Upper lobe of right lung (tissue), 1 donor: ENCODE measurements at regions not wholly inside any gene's neighbourhood (a gene's known extent, or its start where the extent isn't known, plus 50 kb on each side); places are given as distances from the start of the nearest gene placed in this dataset.

Experiments
- ATAC-seq: fragments of 200-7000 bp; cut with Tn5 transposase; one replicate; pipeline ENCODE4 v1.9.1; 2020; ENCODE audit warnings: mild to moderate bottlenecking, moderate library complexity
- DNase-seq: peaks from one replicate; pipeline ENCODE4 v3.0.0-alpha.2; 2020
- H3K27ac ChIP-seq: fragments of 200-600 bp; one replicate; pipeline ENCODE4 v1.8.0; 2022
- H3K27me3 ChIP-seq: fragments of 200-600 bp; one replicate; pipeline ENCODE4 v1.8.0; 2022; ENCODE audit warnings: mild to moderate bottlenecking
- H3K36me3 ChIP-seq: fragments of 200-600 bp; one replicate; pipeline ENCODE4 v1.8.0; 2022
- H3K4me1 ChIP-seq: fragments of 200-600 bp; one replicate; pipeline ENCODE4 v1.8.0; 2022
- H3K4me3 ChIP-seq: fragments of 200-600 bp; one replicate; pipeline ENCODE4 v1.8.0; 2022; ENCODE audit warnings: mild to moderate bottlenecking
- H3K9me3 ChIP-seq: fragments of 200-600 bp; one replicate; pipeline ENCODE4 v1.8.0; 2022
- intact Hi-C: fragments of 100-400 bp; cut with DNase I; formaldehyde crosslinking; loops from one replicate; pipeline ENCODE4 v1.11.0; 2022
- TF ChIP-seq, protein P1 (sequence below): fragments of 200-600 bp; IDR thresholded peaks from one replicate; pipeline ENCODE4 v1.8.0; 2022; ENCODE audit warnings: antibody characterized with exemption
- donor health status: DM: no; HTN: yes; CAD: no; lungs with severe emphysema.

DNA sequence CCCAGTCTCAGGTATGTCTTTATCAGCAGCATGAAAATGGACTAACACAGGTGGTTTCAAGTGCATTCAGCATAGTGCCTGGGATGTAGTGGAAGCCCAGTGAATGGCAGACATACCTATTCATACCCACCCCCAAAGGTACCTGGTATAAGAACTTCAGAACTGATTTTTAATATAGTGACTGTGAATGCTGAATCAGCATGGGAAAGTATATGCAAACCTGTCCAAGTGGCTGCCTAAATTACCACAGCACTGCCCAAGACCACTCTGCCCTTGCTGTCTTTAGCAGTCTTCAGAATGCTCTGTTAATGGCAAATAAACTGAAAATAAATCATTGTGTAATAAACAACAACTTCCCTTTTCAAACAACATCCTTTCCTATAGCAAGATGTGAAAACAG is 312.1 kb downstream of the GPAM start:
- TF ChIP-seq, protein P1, sequence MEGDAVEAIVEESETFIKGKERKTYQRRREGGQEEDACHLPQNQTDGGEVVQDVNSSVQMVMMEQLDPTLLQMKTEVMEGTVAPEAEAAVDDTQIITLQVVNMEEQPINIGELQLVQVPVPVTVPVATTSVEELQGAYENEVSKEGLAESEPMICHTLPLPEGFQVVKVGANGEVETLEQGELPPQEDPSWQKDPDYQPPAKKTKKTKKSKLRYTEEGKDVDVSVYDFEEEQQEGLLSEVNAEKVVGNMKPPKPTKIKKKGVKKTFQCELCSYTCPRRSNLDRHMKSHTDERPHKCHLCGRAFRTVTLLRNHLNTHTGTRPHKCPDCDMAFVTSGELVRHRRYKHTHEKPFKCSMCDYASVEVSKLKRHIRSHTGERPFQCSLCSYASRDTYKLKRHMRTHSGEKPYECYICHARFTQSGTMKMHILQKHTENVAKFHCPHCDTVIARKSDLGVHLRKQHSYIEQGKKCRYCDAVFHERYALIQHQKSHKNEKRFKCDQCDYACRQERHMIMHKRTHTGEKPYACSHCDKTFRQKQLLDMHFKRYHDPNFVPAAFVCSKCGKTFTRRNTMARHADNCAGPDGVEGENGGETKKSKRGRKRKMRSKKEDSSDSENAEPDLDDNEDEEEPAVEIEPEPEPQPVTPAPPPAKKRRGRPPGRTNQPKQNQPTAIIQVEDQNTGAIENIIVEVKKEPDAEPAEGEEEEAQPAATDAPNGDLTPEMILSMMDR, result no peak
- Histone ChIP-seq H3K36me3 (no peaks in the 10 kb centered on the region), H3K9me3 (no peaks in the 10 kb centered on the region), H3K27me3 (no peaks in the 10 kb centered on the region), H3K27ac (no peak overlapping the region), H3K4me3 (no peak overlapping the region), H3K4me1 (no peaks in the 10 kb centered on the region)
- no peak for DNase-seq
- intact Hi-C loops, result no loop called here
- no peak for ATAC-seq

GRCh38 chr10:111872591-111872990 is 311.0 kb downstream of the GPAM start:
- H3K36me3 ChIP-seq, result no peaks in the 10 kb centered on the region
- no peaks in the 10 kb centered on the region for H3K27me3 ChIP-seq
- intact Hi-C loops, result no loop called here
- H3K4me3 ChIP-seq, result no peak overlapping the region
- no peaks in the 10 kb centered on the region for H3K9me3 ChIP-seq
- DNase-seq, result no peak
- TF ChIP-seq, protein P1, result no peak
- no peak overlapping the region for H3K27ac ChIP-seq
- no peak for ATAC-seq
- no peaks in the 10 kb centered on the region for H3K4me1 ChIP-seq

DNA sequence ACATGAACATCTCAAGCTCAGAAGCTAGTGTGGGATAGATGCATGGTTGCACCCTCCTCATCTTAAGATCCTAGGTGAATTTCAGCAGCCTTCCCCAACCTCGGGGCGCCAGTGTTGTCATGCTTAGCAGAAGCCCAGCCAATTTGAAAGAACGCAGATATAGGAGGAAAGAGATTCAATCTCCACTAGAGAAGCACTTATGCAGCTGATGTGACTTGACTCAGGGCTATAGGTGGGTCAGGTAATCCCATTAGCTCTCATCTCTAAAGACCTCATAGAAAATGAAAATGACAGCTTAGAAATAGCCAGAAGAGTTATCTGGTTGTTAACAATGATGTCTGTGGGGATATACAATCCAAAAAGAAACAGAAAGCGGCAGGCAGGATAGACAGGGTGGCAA is 310.5 kb downstream of the GPAM start:
- no peaks in the 10 kb centered on the region for H3K9me3 ChIP-seq
- no peak overlapping the region for H3K4me3 ChIP-seq
- ATAC-seq, result no peak
- no peak for DNase-seq
- no peaks in the 10 kb centered on the region for H3K4me1 ChIP-seq
- H3K36me3 ChIP-seq, result no peaks in the 10 kb centered on the region
- H3K27ac ChIP-seq, result no peak overlapping the region
- intact Hi-C loops, result no loop called here
- H3K27me3 ChIP-seq, result no peaks in the 10 kb centered on the region
- TF ChIP-seq, protein P1, result no peak

- Histone ChIP-seq H3K4me1 (no peaks in the 10 kb centered on the region), H3K27ac (no peak overlapping the region), H3K27me3 (no peaks in the 10 kb centered on the region), H3K4me3 (no peak overlapping the region), H3K36me3 (no peaks in the 10 kb centered on the region), H3K9me3 (no peaks in the 10 kb centered on the region)
- ATAC-seq, result no peak
- TF ChIP-seq, protein P1, result no peak
- intact Hi-C loops, result no loop called here
- no peak for DNase-seq
Measured at GRCh38 chr10:111873621-111874135, 309.9 kb downstream of the GPAM start.

DNA sequence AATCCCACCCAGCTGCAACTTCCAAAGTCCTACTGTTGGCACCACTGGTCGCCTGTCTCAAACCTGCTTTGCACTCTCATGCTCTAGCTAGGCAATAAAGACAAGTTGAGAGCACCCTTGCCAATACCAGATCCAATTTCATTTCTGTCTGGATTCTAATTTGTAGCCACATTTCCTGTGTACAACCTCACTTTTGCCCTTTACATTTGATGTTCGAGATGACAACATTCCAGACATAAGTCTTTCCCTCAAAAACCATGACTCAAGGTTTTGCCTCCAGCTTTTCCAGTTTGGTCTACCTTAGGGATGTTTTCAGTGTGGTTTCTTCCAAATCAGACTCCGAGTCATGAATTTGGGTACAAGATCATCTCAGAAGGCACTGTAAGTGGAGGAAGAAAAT is 309.0 kb downstream of the GPAM start:
- TF ChIP-seq, protein P1, result no peak
- no peak overlapping the region for H3K27ac ChIP-seq
- no peak overlapping the region for H3K4me3 ChIP-seq
- intact Hi-C loops, result no loop called here
- no peaks in the 10 kb centered on the region for H3K27me3 ChIP-seq
- no peaks in the 10 kb centered on the region for H3K4me1 ChIP-seq
- no peaks in the 10 kb centered on the region for H3K9me3 ChIP-seq
- no peak for ATAC-seq
- H3K36me3 ChIP-seq, result no peaks in the 10 kb centered on the region
- no peak for DNase-seq

- no peaks in the 10 kb centered on the region for H3K36me3 ChIP-seq
- intact Hi-C loops, result no loop called here
- TF ChIP-seq, protein P1, result no peak
- ATAC-seq, result no peak
- H3K27ac ChIP-seq, result no peak overlapping the region
- no peak overlapping the region for H3K4me3 ChIP-seq
- no peaks in the 10 kb centered on the region for H3K27me3 ChIP-seq
- no peak for DNase-seq
- H3K9me3 ChIP-seq, result no peaks in the 10 kb centered on the region
- no peaks in the 10 kb centered on the region for H3K4me1 ChIP-seq
Measured at GRCh38 chr10:111875725-111876124, 307.8 kb downstream of the GPAM start.
